ENCODE measurements at regions not wholly inside any gene's neighbourhood (a gene's known extent, or its start where the extent isn't known, plus 50 kb on each side); places are given as distances from the start of the nearest gene placed in this dataset.

- TF ChIP-seq TAF1 (IDR thresholded peaks at IDR 0.05; ENCODE audit: borderline replicate concordance, low read depth, low read length) (no peak), POLR2A (IDR thresholded peaks at IDR 0.05; ENCODE audit: low read depth, low read length) (no peak)
These were observed 453.8 kb upstream of the MAP2 start for GRCh38 chr2:208970070-208970469.

Data from GM12892 (cell line).